PC-9 (cell line): ENCODE measurements at regions not wholly inside any gene's neighbourhood (a gene's known extent, or its start where the extent isn't known, plus 50 kb on each side); places are given as distances from the start of the nearest gene placed in this dataset.

ENCODE experiments used
- BruUV-seq: library from RNA; stranded (reverse); fragments of 400-500 nt; replicated peaks from 2 replicates; lab custom pipeline; 2021; lab: Mats Ljungman, UMichigan
- CTCF ChIA-PET: fragments of 300-600 bp; sonication (Branson Sonifier 250); formaldehyde crosslinking; loops from one replicate; lab custom pipeline; 2022; ENCODE audit warnings: antibody characterized with exemption; lab: Charles Lee
- POLR2A ChIA-PET: fragments of 300-600 bp; sonication (Branson Sonifier 250); formaldehyde crosslinking; loops from one replicate; lab custom pipeline; 2022; ENCODE audit warnings: antibody characterized with exemption; ENCODE audit not compliant: unreplicated experiment; lab: Charles Lee
- DNase-seq, 2 experiments: peaks; one replicate each; pipeline versions ENCODE4 v3.0.0 to v3.0.0-alpha.2; 2015 to 2022; ENCODE audit warnings: mixed read lengths in 1 of 2
- H2AFZ ChIP-seq: fragments of 200-600 bp; sonication (generic); 2 replicates; pipeline ENCODE4 v1.8.1; 2017; ENCODE audit warnings: antibody characterized with exemption
- H3F3A ChIP-seq: fragments of 200-600 bp; sonication (generic); 2 replicates; pipeline ENCODE4 v1.8.1; 2017; ENCODE audit warnings: antibody characterized with exemption, mild to moderate bottlenecking, low read depth; ENCODE audit not compliant: insufficient read depth
- H3K27ac ChIP-seq: fragments of 200-600 bp; sonication (generic); 2 replicates; pipeline ENCODE4 v1.6.1; 2016; ENCODE audit warnings: mixed run types
- H3K27me3 ChIP-seq: fragments of 200-600 bp; sonication (generic); 2 replicates; pipeline ENCODE4 v1.6.1; 2016; ENCODE audit warnings: low read depth, mixed run types; ENCODE audit not compliant: insufficient read depth
- H3K36me3 ChIP-seq: fragments of 200-600 bp; sonication (generic); 2 replicates; pipeline ENCODE4 v1.6.1; 2016; ENCODE audit warnings: low read depth, mixed run types
- H3K4me1 ChIP-seq: fragments of 200-600 bp; sonication (generic); replicated peaks from 2 replicates; pipeline ENCODE4 v1.6.1; 2016; ENCODE audit warnings: mixed run types; ENCODE audit not compliant: insufficient read depth
- H3K4me2 ChIP-seq: fragments of 200-600 bp; sonication (generic); 2 replicates; pipeline ENCODE4 v1.6.1; 2017; ENCODE audit warnings: mixed run types
- H3K4me3 ChIP-seq: fragments of 200-600 bp; sonication (generic); 2 replicates; pipeline ENCODE4 v1.6.1; 2016; ENCODE audit warnings: mixed run types
- H3K79me2 ChIP-seq: fragments of 200-600 bp; sonication (generic); 2 replicates; pipeline ENCODE4 v1.6.1; 2017; ENCODE audit warnings: low read depth, mixed run types
- H3K9me2 ChIP-seq: fragments of 200-600 bp; sonication (generic); 2 replicates; pipeline ENCODE4 v1.8.1; 2017; ENCODE audit warnings: mild to moderate bottlenecking; ENCODE audit not compliant: insufficient read depth
- H3K9me3 ChIP-seq: fragments of 200-600 bp; sonication (generic); 2 replicates; pipeline ENCODE4 v1.8.1; 2016; ENCODE audit warnings: low read depth; ENCODE audit not compliant: insufficient read depth
- H4K20me1 ChIP-seq: fragments of 200-600 bp; sonication (generic); 2 replicates; pipeline ENCODE4 v1.8.1; 2017; ENCODE audit not compliant: insufficient read depth
- EZH2 ChIP-seq: fragments of 200-600 bp; sonication (generic); IDR thresholded peaks from 2 replicates; pipeline ENCODE4 v1.8.0; 2017; ENCODE audit warnings: antibody characterized with exemption, low read depth
- intact Hi-C: fragments of 100-400 bp; cut with micrococcal nuclease; formaldehyde crosslinking; loops from one replicate; pipeline ENCODE4 v1.10.0; 2022; ENCODE audit not compliant: unreplicated experiment
- TF ChIP-seq, protein P1 (sequence below): fragments of 200-600 bp; sonication (generic); conservative IDR thresholded peaks from 2 replicates; pipeline ENCODE4 v1.6.1; 2017; ENCODE audit warnings: mixed run types, antibody characterized with exemption, mild to moderate bottlenecking, moderate library complexity

GRCh38 chr6:114888241-114888640 is 545.4 kb upstream of the HS3ST5 start:
- TF ChIP-seq EZH2: no peak
- TF ChIP-seq, protein P1, sequence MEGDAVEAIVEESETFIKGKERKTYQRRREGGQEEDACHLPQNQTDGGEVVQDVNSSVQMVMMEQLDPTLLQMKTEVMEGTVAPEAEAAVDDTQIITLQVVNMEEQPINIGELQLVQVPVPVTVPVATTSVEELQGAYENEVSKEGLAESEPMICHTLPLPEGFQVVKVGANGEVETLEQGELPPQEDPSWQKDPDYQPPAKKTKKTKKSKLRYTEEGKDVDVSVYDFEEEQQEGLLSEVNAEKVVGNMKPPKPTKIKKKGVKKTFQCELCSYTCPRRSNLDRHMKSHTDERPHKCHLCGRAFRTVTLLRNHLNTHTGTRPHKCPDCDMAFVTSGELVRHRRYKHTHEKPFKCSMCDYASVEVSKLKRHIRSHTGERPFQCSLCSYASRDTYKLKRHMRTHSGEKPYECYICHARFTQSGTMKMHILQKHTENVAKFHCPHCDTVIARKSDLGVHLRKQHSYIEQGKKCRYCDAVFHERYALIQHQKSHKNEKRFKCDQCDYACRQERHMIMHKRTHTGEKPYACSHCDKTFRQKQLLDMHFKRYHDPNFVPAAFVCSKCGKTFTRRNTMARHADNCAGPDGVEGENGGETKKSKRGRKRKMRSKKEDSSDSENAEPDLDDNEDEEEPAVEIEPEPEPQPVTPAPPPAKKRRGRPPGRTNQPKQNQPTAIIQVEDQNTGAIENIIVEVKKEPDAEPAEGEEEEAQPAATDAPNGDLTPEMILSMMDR: no peak
- CTCF ChIA-PET: no interaction called here
- Histone ChIP-seq H3K4me1 (no peaks in the 10 kb centered on the region), H3K27me3 (no peaks in the 10 kb centered on the region), H3K9me3 (no peaks in the 10 kb centered on the region), H3K27ac (no peak overlapping the region), H3F3A (no peaks in the 10 kb centered on the region), H3K79me2 (no peaks in the 10 kb centered on the region), H3K36me3 (no peaks in the 10 kb centered on the region), H4K20me1 (no peaks in the 10 kb centered on the region), H3K9me2 (no peaks in the 10 kb centered on the region), H2AFZ (no peak overlapping the region), H3K4me2 (no peak overlapping the region), H3K4me3 (no peak overlapping the region)
- intact Hi-C loops: no loop called here
- POLR2A ChIA-PET: no interaction called here
- no TSS peak for BruUV-seq
- DNase-seq: no peak

DNA sequence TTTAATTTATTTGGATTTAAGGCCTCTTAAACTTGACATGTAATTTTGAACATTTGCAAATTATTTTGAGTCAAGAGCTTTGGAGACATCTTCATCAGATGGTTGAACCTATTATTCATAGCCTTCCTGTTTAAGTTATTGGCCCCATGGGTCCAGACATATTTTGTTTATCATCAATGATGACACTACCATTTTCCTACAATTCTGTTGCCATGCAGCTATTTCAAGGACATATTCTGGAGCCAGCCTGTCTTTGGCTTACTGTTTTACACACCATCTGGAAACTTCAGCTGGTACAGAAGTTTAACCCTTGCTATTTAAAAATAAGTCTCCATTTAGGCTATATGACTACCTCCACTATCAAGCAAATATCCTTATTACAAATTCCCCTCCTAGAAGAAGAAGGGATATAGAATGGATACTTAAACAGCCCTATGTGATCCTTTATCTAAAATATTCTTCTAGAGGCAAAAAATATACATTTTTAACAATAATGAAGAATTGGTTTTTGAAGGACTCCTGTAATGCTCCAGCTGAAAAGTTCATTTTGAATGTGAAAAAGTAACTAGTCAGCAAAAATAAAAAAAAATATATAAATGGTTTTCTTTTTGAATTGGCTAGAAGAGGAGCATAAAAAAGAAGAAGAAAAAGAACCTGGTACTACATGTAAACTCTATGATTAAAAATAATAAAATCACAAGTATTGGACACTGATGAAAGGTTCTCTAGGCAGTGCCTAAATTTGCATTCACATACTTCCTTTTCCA is 544.0 kb upstream of the HS3ST5 start:
- no peaks in the 10 kb centered on the region for H3K4me1 ChIP-seq
- H3K4me3 ChIP-seq: no peak overlapping the region
- BruUV-seq: no TSS peak
- TF ChIP-seq, protein P1: no peak
- no peak for TF ChIP-seq EZH2
- no peaks in the 10 kb centered on the region for H3K79me2 ChIP-seq
- CTCF ChIA-PET: no interaction called here
- no peaks in the 10 kb centered on the region for H3K36me3 ChIP-seq
- no peak overlapping the region for H3K4me2 ChIP-seq
- H3F3A ChIP-seq: no peaks in the 10 kb centered on the region
- no peaks in the 10 kb centered on the region for H3K9me2 ChIP-seq
- H3K27ac ChIP-seq: no peak overlapping the region
- no peaks in the 10 kb centered on the region for H4K20me1 ChIP-seq
- H3K27me3 ChIP-seq: no peaks in the 10 kb centered on the region
- intact Hi-C loops: no loop called here
- POLR2A ChIA-PET: no interaction called here
- H3K9me3 ChIP-seq: no peaks in the 10 kb centered on the region
- DNase-seq: no peak
- H2AFZ ChIP-seq: no peak overlapping the region

GRCh38 chr6:114879693-114880092 is 536.9 kb upstream of the HS3ST5 start:
- intact Hi-C loops: no loop called here
- no peak overlapping the region for H3K4me3 ChIP-seq
- no peak for TF ChIP-seq EZH2
- TF ChIP-seq, protein P1: no peak
- no peak overlapping the region for H3K4me2 ChIP-seq
- H3K4me1 ChIP-seq: no peaks in the 10 kb centered on the region
- H3K9me3 ChIP-seq: no peaks in the 10 kb centered on the region
- H3F3A ChIP-seq: no peaks in the 10 kb centered on the region
- ChIA-PET POLR2A (no interaction called here), CTCF (no interaction called here)
- H2AFZ ChIP-seq: no peak overlapping the region
- no peaks in the 10 kb centered on the region for H3K79me2 ChIP-seq
- no peaks in the 10 kb centered on the region for H4K20me1 ChIP-seq
- no peaks in the 10 kb centered on the region for H3K9me2 ChIP-seq
- H3K36me3 ChIP-seq: no peaks in the 10 kb centered on the region
- DNase-seq: no peak
- no TSS peak for BruUV-seq
- no peaks in the 10 kb centered on the region for H3K27me3 ChIP-seq
- H3K27ac ChIP-seq: no peak overlapping the region
